Loucy (cell line): ENCODE measurements at regions not wholly inside any gene's neighbourhood (a gene's known extent, or its start where the extent isn't known, plus 50 kb on each side); places are given as distances from the start of the nearest gene placed in this dataset.

Experiments used
- H2AFZ ChIP-seq: fragments of 200-600 bp; sonication (generic); 2 replicates; pipeline ENCODE4 v1.6.0; 2016; ENCODE audit warnings: antibody characterized with exemption, mild to moderate bottlenecking, low read length, moderate library complexity
- H3F3A ChIP-seq: fragments of 200-600 bp; 2 replicates; pipeline ENCODE4 v1.6.0; 2016; ENCODE audit warnings: antibody characterized with exemption, low read depth, mild to moderate bottlenecking
- H3K27me3 ChIP-seq: fragments of 200-600 bp; sonication (generic); 2 replicates; pipeline ENCODE4 v1.6.1; 2014; ENCODE audit warnings: low read length, mild to moderate bottlenecking; ENCODE audit not compliant: insufficient read depth, poor library complexity, severe bottlenecking
- H3K36me3 ChIP-seq: fragments of 200-600 bp; sonication (generic); 2 replicates; pipeline ENCODE4 v1.6.1; 2016; ENCODE audit warnings: low read length; ENCODE audit not compliant: insufficient read depth
- H3K4me1 ChIP-seq: fragments of 200-600 bp; sonication (generic); 2 replicates; pipeline ENCODE4 v1.5.1; 2014; ENCODE audit warnings: low read length, mild to moderate bottlenecking; ENCODE audit not compliant: insufficient read depth, poor library complexity, severe bottlenecking
- H3K4me2 ChIP-seq: fragments of 200-600 bp; sonication (generic); 2 replicates; pipeline ENCODE4 v1.6.0; 2014; ENCODE audit warnings: antibody characterized with exemption, low read length, low read depth, mild to moderate bottlenecking; ENCODE audit not compliant: poor library complexity, severe bottlenecking
- H3K4me3 ChIP-seq: fragments of 200-600 bp; sonication (generic); 2 replicates; pipeline ENCODE4 v1.5.1; 2014; ENCODE audit warnings: low read length, mild to moderate bottlenecking, mixed read lengths; ENCODE audit not compliant: poor library complexity, severe bottlenecking
- H3K79me2 ChIP-seq: fragments of 200-600 bp; sonication (generic); 2 replicates; pipeline ENCODE4 v1.6.1; 2014; ENCODE audit warnings: low read length; ENCODE audit not compliant: insufficient read depth
- H3K9ac ChIP-seq: fragments of 200-600 bp; sonication (generic); 2 replicates; pipeline ENCODE4 v1.6.0; 2014; ENCODE audit warnings: mild to moderate bottlenecking, low read depth, low read length, moderate library complexity; ENCODE audit not compliant: poor library complexity, severe bottlenecking
- H3K9me2 ChIP-seq: fragments of 200-600 bp; sonication (generic); replicated peaks from 2 replicates; pipeline ENCODE4 v1.6.1; 2016; ENCODE audit warnings: low read depth, low read length, mixed read lengths
- H3K9me3 ChIP-seq: fragments of 200-600 bp; sonication (generic); 2 replicates; pipeline ENCODE4 v1.6.1; 2014; ENCODE audit warnings: mild to moderate bottlenecking, antibody characterized with exemption, low read length, low read depth; ENCODE audit not compliant: insufficient read depth
- H4K20me1 ChIP-seq: fragments of 200-600 bp; sonication (generic); 2 replicates; pipeline ENCODE4 v1.6.0; 2014; ENCODE audit warnings: antibody characterized with exemption, low read length, mild to moderate bottlenecking; ENCODE audit not compliant: insufficient read depth, poor library complexity, severe bottlenecking
- CTCF ChIP-seq: fragments of 200-600 bp; sonication (generic); conservative IDR thresholded peaks from 2 replicates; pipeline ENCODE4 v1.5.1; 2014; ENCODE audit warnings: mild to moderate bottlenecking, antibody characterized with exemption, low read length
- EZH2phosphoT487 ChIP-seq: fragments of 200-600 bp; IDR thresholded peaks from 2 replicates; pipeline ENCODE4 v1.6.1; 2018; ENCODE audit warnings: antibody characterized with exemption, mild to moderate bottlenecking, moderate library complexity, borderline replicate concordance

GRCh38 chr12:131421509-131422186, 289.2 kb upstream of the SFSWAP start:
- no peak overlapping the region for H3K4me2 ChIP-seq
- H3K4me3 ChIP-seq: no peak overlapping the region
- H2AFZ ChIP-seq: no peak overlapping the region
- no peaks in the 10 kb centered on the region for H3F3A ChIP-seq
- no peaks in the 10 kb centered on the region for H3K4me1 ChIP-seq
- H3K9me2 ChIP-seq: no peaks in the 10 kb centered on the region
- H4K20me1 ChIP-seq: no peaks in the 10 kb centered on the region
- no peak overlapping the region for H3K9ac ChIP-seq
- H3K79me2 ChIP-seq: no peaks in the 10 kb centered on the region
- no peaks in the 10 kb centered on the region for H3K27me3 ChIP-seq
- TF ChIP-seq EZH2phosphoT487 (no peak), CTCF (no peak)
- no peaks in the 10 kb centered on the region for H3K36me3 ChIP-seq
- peaks cover 22% of the 10 kb centered on the region; the same call in 1 of the 2 replicates for H3K9me3 ChIP-seq

GRCh38 chr12:131422187-131422520, 288.7 kb upstream of the SFSWAP start:
- Histone ChIP-seq H3K9ac (no peak overlapping the region), H3K27me3 (no peaks in the 10 kb centered on the region), H3K9me2 (no peaks in the 10 kb centered on the region), H3K36me3 (no peaks in the 10 kb centered on the region), H2AFZ (no peak overlapping the region), H3K4me1 (no peaks in the 10 kb centered on the region), H3K4me3 (no peak overlapping the region), H4K20me1 (no peaks in the 10 kb centered on the region), H3K4me2 (no peak overlapping the region), H3K9me3 (peaks cover 22% of the 10 kb centered on the region; the same call in 1 of the 2 replicates), H3F3A (no peaks in the 10 kb centered on the region), H3K79me2 (no peaks in the 10 kb centered on the region)
- no peak for TF ChIP-seq EZH2phosphoT487
- no peak for TF ChIP-seq CTCF

GRCh38 chr12:131422744-131423143, 288.1 kb upstream of the SFSWAP start:
- no peak for TF ChIP-seq CTCF
- no peak for TF ChIP-seq EZH2phosphoT487
- Histone ChIP-seq H3K4me1 (no peaks in the 10 kb centered on the region), H2AFZ (no peak overlapping the region), H3K36me3 (no peaks in the 10 kb centered on the region), H3K4me2 (no peak overlapping the region), H3K27me3 (no peaks in the 10 kb centered on the region), H3K9ac (no peak overlapping the region), H3K79me2 (no peaks in the 10 kb centered on the region), H4K20me1 (no peaks in the 10 kb centered on the region), H3K9me2 (no peaks in the 10 kb centered on the region), H3K9me3 (peaks cover 22% of the 10 kb centered on the region; the same call in 1 of the 2 replicates), H3K4me3 (no peak overlapping the region), H3F3A (no peaks in the 10 kb centered on the region)
